ENCODE measurements at regions not wholly inside any gene's neighbourhood (a gene's known extent, or its start where the extent isn't known, plus 50 kb on each side); places are given as distances from the start of the nearest gene placed in this dataset.

- no peak overlapping the region for H2AK5ac ChIP-seq (ENCODE audit: insufficient read length, low read length)
- H2BK120ac ChIP-seq (ENCODE audit: low read depth, low read length, poor library complexity, severe bottlenecking) = no peak overlapping the region
- TF ChIP-seq, protein P1, sequence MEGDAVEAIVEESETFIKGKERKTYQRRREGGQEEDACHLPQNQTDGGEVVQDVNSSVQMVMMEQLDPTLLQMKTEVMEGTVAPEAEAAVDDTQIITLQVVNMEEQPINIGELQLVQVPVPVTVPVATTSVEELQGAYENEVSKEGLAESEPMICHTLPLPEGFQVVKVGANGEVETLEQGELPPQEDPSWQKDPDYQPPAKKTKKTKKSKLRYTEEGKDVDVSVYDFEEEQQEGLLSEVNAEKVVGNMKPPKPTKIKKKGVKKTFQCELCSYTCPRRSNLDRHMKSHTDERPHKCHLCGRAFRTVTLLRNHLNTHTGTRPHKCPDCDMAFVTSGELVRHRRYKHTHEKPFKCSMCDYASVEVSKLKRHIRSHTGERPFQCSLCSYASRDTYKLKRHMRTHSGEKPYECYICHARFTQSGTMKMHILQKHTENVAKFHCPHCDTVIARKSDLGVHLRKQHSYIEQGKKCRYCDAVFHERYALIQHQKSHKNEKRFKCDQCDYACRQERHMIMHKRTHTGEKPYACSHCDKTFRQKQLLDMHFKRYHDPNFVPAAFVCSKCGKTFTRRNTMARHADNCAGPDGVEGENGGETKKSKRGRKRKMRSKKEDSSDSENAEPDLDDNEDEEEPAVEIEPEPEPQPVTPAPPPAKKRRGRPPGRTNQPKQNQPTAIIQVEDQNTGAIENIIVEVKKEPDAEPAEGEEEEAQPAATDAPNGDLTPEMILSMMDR (conservative IDR thresholded peaks at IDR 0.05) = no peak
- no peak overlapping the region for H4K8ac ChIP-seq (replicated peaks; ENCODE audit: insufficient read length, low read depth, low read length)
- H3T11ph ChIP-seq (ENCODE audit: low read length) = no peak overlapping the region
- Mint-ChIP-seq H3K36me3 (ENCODE audit: insufficient read depth in 1 of 3, low read depth in 3 of 3) (peaks cover 27 to 63% (median 53%) of the 10 kb centered on the region in 3 experiments; a peak in 6 of 7 replicates), H3K4me1 (peaks cover 9 to 14% of the 10 kb centered on the region in 2 experiments), H3K27me3 (ENCODE audit: low read depth) (no peaks in the 10 kb centered on the region), H3K27ac (peak overlapping the region in 2 of 3 experiments; percentile 56 to 65; a peak in 5 of 7 replicates), H3K9me3 (no peaks in the 10 kb centered on the region), H3K4me3 (no peak overlapping the region)
- H2BK20ac ChIP-seq (ENCODE audit: low read depth, low read length, poor library complexity, severe bottlenecking) = no peak overlapping the region
- H2BK15ac ChIP-seq (ENCODE audit: low read depth, low read length) = no peak overlapping the region
- no peak overlapping the region for H3K4ac ChIP-seq (ENCODE audit: low read depth, low read length)
- no peak overlapping the region for H2AFZ ChIP-seq (ENCODE audit: low read length)
- H3K56ac ChIP-seq (ENCODE audit: insufficient read length, low read depth, low read length) = no peak overlapping the region
- no peaks in the 10 kb centered on the region; the same call in 1 of the 2 replicates for H3K4me1 ChIP-seq (ENCODE audit: insufficient read depth, low read length)
- WGBS (ENCODE audit: extremely low coverage, insufficient read length, low lambda C conversion rate) = no CpG with 5 or more reads among the region's 28 CpGs
- no peak overlapping the region for H3K27ac ChIP-seq (ENCODE audit: insufficient read length, low read depth, low read length)
- no peak overlapping the region for H3K4me2 ChIP-seq (ENCODE audit: insufficient read depth, insufficient read length, low read length)
- no peaks in the 10 kb centered on the region for H4K20me1 ChIP-seq (ENCODE audit: control insufficient read depth, insufficient read depth, insufficient read length)
- H3K79me1 ChIP-seq (ENCODE audit: insufficient read depth, low read depth, low read length, poor library complexity, severe bottlenecking) = no peaks in the 10 kb centered on the region
- H3K23me2 ChIP-seq (ENCODE audit: insufficient read length, low read depth, low read length, poor library complexity, severe bottlenecking) = no peaks in the 10 kb centered on the region
- no peaks in the 10 kb centered on the region for H3K79me2 ChIP-seq (ENCODE audit: insufficient read depth, low read length)
- no peak overlapping the region for H3K18ac ChIP-seq (ENCODE audit: insufficient read length, low read depth, low read length)
- no peaks in the 10 kb centered on the region for H3K27me3 ChIP-seq (ENCODE audit: insufficient read depth, low read length)
- no peak overlapping the region for H3K9ac ChIP-seq (ENCODE audit: extremely low read depth, insufficient read length, low read length)
- no peak overlapping the region for H2BK5ac ChIP-seq (ENCODE audit: insufficient read length, low read length)
- no peak overlapping the region for H2BK12ac ChIP-seq (ENCODE audit: insufficient read length, low read depth, low read length)
- H3K9me3 ChIP-seq (ENCODE audit: control insufficient read depth, low read depth, low read length) = no peaks in the 10 kb centered on the region
- no peak overlapping the region for H3K23ac ChIP-seq (ENCODE audit: insufficient read length, low read depth, low read length)
- H3K14ac ChIP-seq (ENCODE audit: insufficient read depth, low read length) = no peak overlapping the region
- no peak overlapping the region for H4K5ac ChIP-seq (ENCODE audit: insufficient read length, low read depth, low read length)
- DNase-seq = no peak
- H4K91ac ChIP-seq (ENCODE audit: insufficient read length, low read depth, low read length) = no peak overlapping the region
Observed at GRCh38 chr12:124420041-124420995, 125.4 kb downstream of the RFLNA start.

Measured in H9 (cell line).